Adipose tissue (tissue), 3 donors: ENCODE measurements at regions not wholly inside any gene's neighbourhood (a gene's known extent, or its start where the extent isn't known, plus 50 kb on each side); places are given as distances from the start of the nearest gene placed in this dataset.

Experiments
- H3K27ac ChIP-seq: one replicate; pipeline ENCODE4 v1.5.1; 2013; ENCODE audit warnings: low read depth, low read length
- WGBS, 3 donors: extraction: QIAGEN DNeasy Blood & Tissue Kit; methylation state at CpG; one replicate each; pipeline ENCODE4 v1.1.7; 2013; 5-methylcytosine and 5-hydroxymethylcytosine counted together
- donor health status: healthy with polysubstance abuse.
- donor health status: Bipolar disorder and iron deficiency.
- donor health status: healthy.

- no peak overlapping the region for H3K27ac ChIP-seq
Measured at GRCh38 chr3:72097053-72097452, 312.1 kb upstream of the PROK2 start.

- H3K27ac ChIP-seq = no peak overlapping the region
- 60 to 78% (median 77%) methylated on average over 4 of the region's 4 CpGs for WGBS, 3 donors
Measured at GRCh38 chr3:72095521-72095920, 310.6 kb upstream of the PROK2 start.

GRCh38 chr3:72093992-72094334 is 309.0 kb upstream of the PROK2 start:
- 87 to 98% (median 97%) methylated on average over 3 of the region's 3 CpGs for WGBS, 3 donors
- no peak overlapping the region for H3K27ac ChIP-seq

- 81 to 85% (median 82%) methylated on average over 10 of the region's 10 CpGs for WGBS, 3 donors
Measured at GRCh38 chr3:72093270-72093991, 308.5 kb upstream of the PROK2 start.

GRCh38 chr3:72092778-72093177 is 307.8 kb upstream of the PROK2 start:
- 88 to 92% (median 92%) methylated on average over 7 of the region's 7 CpGs for WGBS, 3 donors
- no peak overlapping the region for H3K27ac ChIP-seq

More at GRCh38 chr3:72093270-72093991, 308.5 kb upstream of the PROK2 start:
- no peak overlapping the region for H3K27ac ChIP-seq

- H3K27ac ChIP-seq = no peak overlapping the region
- WGBS, 3 donors = 92 to 97% (median 96%) methylated on average over 11 to 12 of the region's 12 CpGs
Measured at GRCh38 chr3:72088486-72089025, 303.6 kb upstream of the PROK2 start.

GRCh38 chr3:72087420-72087819 is 302.5 kb upstream of the PROK2 start:
- H3K27ac ChIP-seq = no peak overlapping the region
- 94 to 100% (median 97%) methylated on average over 10 of the region's 10 CpGs for WGBS, 3 donors

GRCh38 chr3:72086743-72087087 is 301.8 kb upstream of the PROK2 start:
- H3K27ac ChIP-seq = no peak overlapping the region
- 50 to 85% (median 60%) methylated on average over 11 of the region's 11 CpGs for WGBS, 3 donors

GRCh38 chr3:72086042-72086742 is 301.2 kb upstream of the PROK2 start:
- WGBS, 3 donors = 59 to 68% (median 64%) methylated on average over 5 of the region's 5 CpGs
- H3K27ac ChIP-seq = no peak overlapping the region

GRCh38 chr3:72085036-72085435 is 300.1 kb upstream of the PROK2 start:
- 85 to 97% (median 95%) methylated on average over 6 of the region's 6 CpGs for WGBS, 3 donors
- no peak overlapping the region for H3K27ac ChIP-seq

GRCh38 chr3:72082776-72083462 is 298.0 kb upstream of the PROK2 start:
- no peak overlapping the region for H3K27ac ChIP-seq
- 48 to 49% (median 48%) methylated on average over 10 of the region's 10 CpGs for WGBS, 3 donors

- 12 to 33% (median 12%) methylated on average over 8 of the region's 8 CpGs for WGBS, 3 donors
- no peak overlapping the region for H3K27ac ChIP-seq
Measured at GRCh38 chr3:72082186-72082715, 297.3 kb upstream of the PROK2 start.

GRCh38 chr3:72081471-72082185 is 296.7 kb upstream of the PROK2 start:
- no peak overlapping the region for H3K27ac ChIP-seq
- 77 to 82% (median 81%) methylated on average over 6 of the region's 6 CpGs for WGBS, 3 donors

- no peak overlapping the region for H3K27ac ChIP-seq
- whole genome bisulfite sequencing, 3 donors = 76 to 96% (median 95%) methylated on average over 5 of the region's 5 CpGs
Measured at GRCh38 chr3:72080800-72081199, 295.9 kb upstream of the PROK2 start.

GRCh38 chr3:72080095-72080494 is 295.1 kb upstream of the PROK2 start:
- H3K27ac ChIP-seq = no peak overlapping the region
- WGBS, 3 donors = 63 to 94% (median 63%) methylated on average over 3 of the region's 3 CpGs

GRCh38 chr3:72079369-72079872 is 294.5 kb upstream of the PROK2 start:
- H3K27ac ChIP-seq = no peak overlapping the region
- 73 to 87% (median 77%) methylated on average over 2 of the region's 2 CpGs for WGBS, 3 donors

- 67 to 78% (median 76%) methylated on average over 2 of the region's 2 CpGs for WGBS, 3 donors
- H3K27ac ChIP-seq = no peak overlapping the region
Measured at GRCh38 chr3:72078676-72079368, 293.9 kb upstream of the PROK2 start.
